ENCODE measurements at regions not wholly inside any gene's neighbourhood (a gene's known extent, or its start where the extent isn't known, plus 50 kb on each side); places are given as distances from the start of the nearest gene placed in this dataset.
"Not testable (repeated sequence)": the region's sequence is repeated elsewhere in the genome, so short reads cannot be mapped to it uniquely, and the experiment has no call there.

- no peaks in the 10 kb centered on the region for H3K4me1 ChIP-seq (ENCODE audit: insufficient read depth)
- WGBS = 56% methylated on average over 5 of the region's 5 CpGs
- H3K36me3 ChIP-seq (ENCODE audit: insufficient read depth) = no peaks in the 10 kb centered on the region
- H3K27ac ChIP-seq (ENCODE audit: low read depth) = no peak overlapping the region
- no peak for DNase-seq (ENCODE audit: extremely low spot score)
- H3K4me3 ChIP-seq (ENCODE audit: low read depth, low read length) = no peak overlapping the region
Observed at GRCh38 chr1:38512024-38512767, 347.4 kb downstream of the RRAGC start.

DNA sequence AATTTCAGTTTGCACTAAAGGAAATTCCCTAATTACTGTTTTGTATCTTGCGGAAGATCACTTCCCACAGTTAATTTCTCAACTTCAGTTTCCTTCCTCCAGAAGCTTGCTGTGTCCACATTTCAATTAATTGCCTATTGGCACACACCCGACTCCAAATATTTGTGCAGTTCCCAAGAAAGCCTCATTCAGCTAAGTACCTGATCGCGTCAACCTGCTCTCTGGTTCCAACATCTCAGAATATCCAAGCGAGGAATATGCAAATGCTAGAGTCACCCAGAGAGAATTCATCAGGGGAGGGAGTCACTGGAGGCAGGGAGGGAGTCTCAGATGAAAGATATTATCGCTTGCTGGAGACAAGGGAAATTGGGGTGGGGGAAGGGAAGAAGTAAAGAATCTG is 351.3 kb downstream of the RRAGC start:
- H3K27ac ChIP-seq (ENCODE audit: low read depth) = no peak overlapping the region
- 44% methylated on average over 6 of the region's 6 CpGs for WGBS
- DNase-seq (ENCODE audit: extremely low spot score) = no peak
- H3K36me3 ChIP-seq (ENCODE audit: insufficient read depth) = no peaks in the 10 kb centered on the region
- H3K4me3 ChIP-seq (ENCODE audit: low read depth, low read length) = no peak overlapping the region
- no peaks in the 10 kb centered on the region for H3K4me1 ChIP-seq (ENCODE audit: insufficient read depth)

GRCh38 chr1:38507563-38507962 is 352.0 kb downstream of the RRAGC start:
- H3K4me3 ChIP-seq (ENCODE audit: low read depth, low read length) = no peak overlapping the region
- no peaks in the 10 kb centered on the region for H3K36me3 ChIP-seq (ENCODE audit: insufficient read depth)
- no peak overlapping the region for H3K27ac ChIP-seq (ENCODE audit: low read depth)
- no peak for DNase-seq (ENCODE audit: extremely low spot score)
- WGBS = 71% methylated on average over 6 of the region's 6 CpGs
- no peaks in the 10 kb centered on the region for H3K4me1 ChIP-seq (ENCODE audit: insufficient read depth)

- no peak overlapping the region for H3K27ac ChIP-seq (ENCODE audit: low read depth)
- H3K4me3 ChIP-seq (ENCODE audit: low read depth, low read length) = no peak overlapping the region
- no peak for DNase-seq (ENCODE audit: extremely low spot score)
- no peaks in the 10 kb centered on the region for H3K36me3 ChIP-seq (ENCODE audit: insufficient read depth)
- H3K4me1 ChIP-seq (ENCODE audit: insufficient read depth) = no peaks in the 10 kb centered on the region
- 23% methylated on average over 8 of the region's 8 CpGs for WGBS
Observed at GRCh38 chr1:38505944-38506343, 353.6 kb downstream of the RRAGC start.

DNA sequence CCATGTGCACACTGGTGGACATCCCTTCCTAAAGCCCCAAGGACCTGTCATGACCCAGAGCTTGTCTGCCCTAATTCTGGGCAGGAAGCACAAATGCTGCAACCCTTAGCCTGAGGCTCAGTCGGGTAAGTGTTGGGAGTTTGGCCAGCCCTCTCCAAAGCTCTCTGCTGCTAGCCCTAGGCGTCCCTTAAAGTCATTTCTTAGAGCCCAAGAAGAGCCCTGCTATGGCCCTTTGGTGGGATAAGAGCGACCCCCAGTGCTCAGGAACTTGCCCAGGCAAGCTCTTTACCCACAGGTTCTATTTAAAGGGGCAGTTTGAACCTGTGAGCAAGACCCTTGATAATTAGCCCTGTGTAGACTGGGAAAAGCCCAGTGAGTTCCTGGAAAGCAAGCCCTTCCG is 356.8 kb downstream of the RRAGC start:
- WGBS = 20% methylated on average over 4 of the region's 4 CpGs
- H3K36me3 ChIP-seq (ENCODE audit: insufficient read depth) = no peaks in the 10 kb centered on the region
- no peak overlapping the region for H3K4me3 ChIP-seq (ENCODE audit: low read depth, low read length)
- H3K27ac ChIP-seq (ENCODE audit: low read depth) = no peak overlapping the region
- no peaks in the 10 kb centered on the region for H3K4me1 ChIP-seq (ENCODE audit: insufficient read depth)
- no peak for DNase-seq (ENCODE audit: extremely low spot score)

GRCh38 chr1:38500891-38501290 is 358.7 kb downstream of the RRAGC start:
- 84% methylated on average over 2 of the region's 2 CpGs for WGBS
- no peak overlapping the region for H3K4me3 ChIP-seq (ENCODE audit: low read depth, low read length)
- no peaks in the 10 kb centered on the region for H3K36me3 ChIP-seq (ENCODE audit: insufficient read depth)
- no peak for DNase-seq (ENCODE audit: extremely low spot score)
- no peak overlapping the region for H3K27ac ChIP-seq (ENCODE audit: low read depth)
- no peaks in the 10 kb centered on the region for H3K4me1 ChIP-seq (ENCODE audit: insufficient read depth)

- Histone ChIP-seq H3K4me1 (ENCODE audit: insufficient read depth) (no peaks in the 10 kb centered on the region), H3K36me3 (ENCODE audit: insufficient read depth) (no peaks in the 10 kb centered on the region), H3K27ac (ENCODE audit: low read depth) (no peak overlapping the region), H3K4me3 (ENCODE audit: low read depth, low read length) (no peak overlapping the region)
- no peak for DNase-seq (ENCODE audit: extremely low spot score)
- 79% methylated on average over 2 of the region's 2 CpGs for WGBS
Observed at GRCh38 chr1:38500352-38500751, 359.2 kb downstream of the RRAGC start.

DNA sequence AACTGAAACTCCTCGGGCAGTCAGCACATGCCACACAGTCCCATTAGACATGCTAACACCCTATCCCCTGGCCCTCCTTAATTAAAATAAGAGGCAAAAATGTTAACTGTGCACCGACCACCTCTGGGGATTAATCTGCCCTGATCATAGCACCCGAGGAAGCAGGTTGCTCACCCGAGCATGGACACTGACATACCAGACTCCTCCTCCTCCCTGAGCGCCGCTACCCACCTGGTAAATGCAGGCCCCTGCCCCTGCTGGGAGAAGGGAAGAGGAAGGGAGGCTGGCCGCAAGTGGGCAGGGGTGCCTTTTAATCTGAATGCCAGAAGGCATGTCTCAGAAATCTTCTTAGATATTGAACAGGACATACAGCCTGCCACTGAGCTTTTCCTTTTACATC is 360.9 kb downstream of the RRAGC start:
- Histone ChIP-seq H3K4me3 (ENCODE audit: low read depth, low read length) (no peak overlapping the region), H3K4me1 (ENCODE audit: insufficient read depth) (no peaks in the 10 kb centered on the region), H3K27ac (ENCODE audit: low read depth) (no peak overlapping the region), H3K36me3 (ENCODE audit: insufficient read depth) (no peaks in the 10 kb centered on the region)
- 31% methylated on average over 7 of the region's 7 CpGs for WGBS
- DNase-seq (ENCODE audit: extremely low spot score) = no peak

- DNase-seq (ENCODE audit: extremely low spot score) = no peak
- H3K4me1 ChIP-seq (ENCODE audit: insufficient read depth) = no peaks in the 10 kb centered on the region
- H3K36me3 ChIP-seq (ENCODE audit: insufficient read depth) = no peaks in the 10 kb centered on the region
- no peak overlapping the region for H3K4me3 ChIP-seq (ENCODE audit: low read depth, low read length)
- no peak overlapping the region for H3K27ac ChIP-seq (ENCODE audit: low read depth)
- 51% methylated on average over 7 of the region's 7 CpGs for WGBS
Observed at GRCh38 chr1:38497921-38498656, 361.5 kb downstream of the RRAGC start.

DNA sequence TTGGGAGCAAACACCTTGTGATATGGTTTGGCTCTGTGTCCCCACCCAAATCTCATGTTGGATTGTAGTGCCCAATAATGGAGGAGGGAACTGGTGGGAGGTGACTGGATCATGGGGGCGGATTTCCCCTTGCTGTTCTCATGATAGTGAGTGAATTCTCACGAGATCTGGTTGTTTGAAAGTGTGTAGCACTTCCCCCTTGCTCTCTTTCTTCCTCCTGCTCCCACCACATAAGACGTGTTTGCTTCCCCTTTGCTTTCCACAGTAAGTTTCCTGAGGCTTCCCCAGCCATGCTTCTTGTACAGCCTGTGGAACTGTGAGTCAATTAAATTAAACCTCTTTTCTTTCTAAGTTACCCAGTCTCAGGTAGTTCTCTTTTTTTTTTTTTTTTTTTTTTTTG is 366.3 kb downstream of the RRAGC start:
- DNase-seq (ENCODE audit: extremely low spot score); H3K4me1 ChIP-seq (ENCODE audit: insufficient read depth); H3K27ac ChIP-seq (ENCODE audit: low read depth); H3K4me3 ChIP-seq (ENCODE audit: low read depth, low read length); H3K36me3 ChIP-seq (ENCODE audit: insufficient read depth): not testable (repeated sequence)
- 53% methylated on average over 3 of the region's 3 CpGs for WGBS

- DNase-seq (ENCODE audit: extremely low spot score) = no peak
- Histone ChIP-seq H3K36me3 (ENCODE audit: insufficient read depth) (no peaks in the 10 kb centered on the region), H3K4me3 (ENCODE audit: low read depth, low read length) (no peak overlapping the region), H3K27ac (ENCODE audit: low read depth) (no peak overlapping the region), H3K4me1 (ENCODE audit: insufficient read depth) (no peaks in the 10 kb centered on the region)
- 42% methylated on average over 6 of the region's 6 CpGs for WGBS
Observed at GRCh38 chr1:38489844-38490270, 369.7 kb downstream of the RRAGC start.

GRCh38 chr1:38488162-38488898 is 371.2 kb downstream of the RRAGC start:
- 74% methylated on average over 6 of the region's 6 CpGs for WGBS
- H3K27ac ChIP-seq (ENCODE audit: low read depth) = no peak overlapping the region
- no peak overlapping the region for H3K4me3 ChIP-seq (ENCODE audit: low read depth, low read length)
- H3K4me1 ChIP-seq (ENCODE audit: insufficient read depth) = no peaks in the 10 kb centered on the region
- H3K36me3 ChIP-seq (ENCODE audit: insufficient read depth) = no peaks in the 10 kb centered on the region
- DNase-seq (ENCODE audit: extremely low spot score) = no peak

DNA sequence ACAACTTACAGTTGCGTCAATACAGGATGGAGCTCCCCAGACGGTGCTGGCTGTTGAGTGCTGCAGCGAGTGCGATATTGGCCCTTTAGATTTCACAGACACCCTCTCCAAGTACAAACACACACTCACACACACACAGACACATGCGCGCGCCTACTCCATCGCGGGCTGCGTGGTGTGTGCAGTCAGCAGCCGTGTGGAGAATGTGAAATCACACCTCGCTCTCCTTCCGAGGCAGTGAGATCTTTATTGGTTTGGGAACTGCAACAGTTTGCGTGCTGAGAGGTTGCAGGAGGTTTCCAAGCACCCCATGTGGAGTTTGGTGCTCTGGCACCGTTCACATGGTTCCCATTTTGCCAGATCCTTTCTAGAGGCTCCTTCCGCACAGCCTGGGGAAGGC is 372.2 kb downstream of the RRAGC start:
- no peaks in the 10 kb centered on the region for H3K36me3 ChIP-seq (ENCODE audit: insufficient read depth)
- H3K4me1 ChIP-seq (ENCODE audit: insufficient read depth) = no peaks in the 10 kb centered on the region
- 63% methylated on average over 16 of the region's 16 CpGs for WGBS
- H3K27ac ChIP-seq (ENCODE audit: low read depth) = no peak overlapping the region
- H3K4me3 ChIP-seq (ENCODE audit: low read depth, low read length) = no peak overlapping the region
- no peak for DNase-seq (ENCODE audit: extremely low spot score)

DNA sequence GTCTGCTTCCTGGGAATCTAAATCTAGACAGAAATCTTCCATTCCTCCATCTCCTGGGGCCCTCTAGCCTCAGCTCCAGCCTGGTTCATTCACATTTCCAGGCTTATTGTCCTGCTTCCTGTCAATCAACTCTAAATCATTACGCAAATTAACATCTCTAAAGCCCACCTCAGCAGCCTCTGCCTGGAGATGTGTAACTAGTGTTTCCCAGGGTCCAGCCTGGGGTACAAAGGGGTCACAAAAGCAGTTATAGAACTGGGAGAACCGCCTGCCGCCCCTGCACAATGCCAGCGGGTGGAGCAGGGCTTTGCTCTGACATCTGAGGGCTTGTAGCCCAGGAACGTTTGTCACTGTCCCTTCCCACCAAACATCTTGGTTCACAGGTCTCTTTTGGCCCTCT is 373.5 kb downstream of the RRAGC start:
- no peaks in the 10 kb centered on the region for H3K4me1 ChIP-seq (ENCODE audit: insufficient read depth)
- DNase-seq (ENCODE audit: extremely low spot score) = no peak
- no peaks in the 10 kb centered on the region for H3K36me3 ChIP-seq (ENCODE audit: insufficient read depth)
- no peak overlapping the region for H3K4me3 ChIP-seq (ENCODE audit: low read depth, low read length)
- H3K27ac ChIP-seq (ENCODE audit: low read depth) = no peak overlapping the region
- 34% methylated on average over 5 of the region's 5 CpGs for WGBS

Data from urinary bladder (tissue), 3 donors.